HG02970 (cell line): ENCODE measurements at regions not wholly inside any gene's neighbourhood (a gene's known extent, or its start where the extent isn't known, plus 50 kb on each side); places are given as distances from the start of the nearest gene placed in this dataset.
"Not testable (repeated sequence)": the region's sequence is repeated elsewhere in the genome, so short reads cannot be mapped to it uniquely, and the experiment has no call there.

ENCODE experiments used
- ATAC-seq: cut with Tn5 transposase; IDR thresholded peaks from one replicate; pipeline ENCODE4 v1.9.1; 2021; ENCODE audit warnings: mild to moderate bottlenecking, moderate library complexity, moderate number of reproducible peaks; ENCODE audit not compliant: unreplicated experiment, low FRiP score

GRCh38 chr5:87170799-87171198, 96.9 kb upstream of the RASA1 start:
- no peak for ATAC-seq

- no peak for ATAC-seq
Measured at GRCh38 chr5:87182649-87183048, 85.0 kb upstream of the RASA1 start.

- no peak for ATAC-seq
Measured at GRCh38 chr5:87183896-87184295, 83.8 kb upstream of the RASA1 start.

- no peak for ATAC-seq
Measured at GRCh38 chr5:87184605-87185004, 83.1 kb upstream of the RASA1 start.

GRCh38 chr5:87185838-87186237, 81.8 kb upstream of the RASA1 start:
- no peak for ATAC-seq

GRCh38 chr5:87188391-87188790, 79.3 kb upstream of the RASA1 start:
- ATAC-seq, result no peak

- no peak for ATAC-seq
Measured at GRCh38 chr5:87190041-87190440, 77.6 kb upstream of the RASA1 start.

GRCh38 chr5:87190687-87191086, 77.0 kb upstream of the RASA1 start:
- ATAC-seq, result no peak

GRCh38 chr5:87191645-87192044, 76.0 kb upstream of the RASA1 start:
- no peak for ATAC-seq

- ATAC-seq, result no peak
Measured at GRCh38 chr5:87195104-87195591, 72.5 kb upstream of the RASA1 start.

GRCh38 chr5:87195616-87196015, 72.1 kb upstream of the RASA1 start:
- ATAC-seq, result no peak

GRCh38 chr5:87198010-87198409, 69.7 kb upstream of the RASA1 start:
- no peak for ATAC-seq

GRCh38 chr5:87199246-87199645, 68.4 kb upstream of the RASA1 start:
- not testable (repeated sequence) for ATAC-seq

GRCh38 chr5:87199704-87200103, 68.0 kb upstream of the RASA1 start:
- not testable (repeated sequence) for ATAC-seq

GRCh38 chr5:87210076-87210475, 57.6 kb upstream of the RASA1 start:
- ATAC-seq, result no peak

- no peak for ATAC-seq
Measured at GRCh38 chr5:87210743-87211142, 56.9 kb upstream of the RASA1 start.

- no peak for ATAC-seq
Measured at GRCh38 chr5:87211676-87212075, 56.0 kb upstream of the RASA1 start.

GRCh38 chr5:87212183-87212582, 55.5 kb upstream of the RASA1 start:
- not testable (repeated sequence) for ATAC-seq

GRCh38 chr5:87217480-87217879, 50.2 kb upstream of the RASA1 start:
- ATAC-seq, result not testable (repeated sequence)
